Esophagus squamous epithelium (tissue), 5 donors: ENCODE measurements at regions not wholly inside any gene's neighbourhood (a gene's known extent, or its start where the extent isn't known, plus 50 kb on each side); places are given as distances from the start of the nearest gene placed in this dataset.

ENCODE experiments used
- DNase-seq: peaks from one replicate; lab custom pipeline; 2025; lab: John Stamatoyannopoulos, UW
- H3K27ac ChIP-seq, 4 donors: fragments of 200-600 bp; sonication (generic); one replicate each; pipeline ENCODE4 v1.5.1; 2016 to 2019; ENCODE audit warnings: mild to moderate bottlenecking in 1 of 4
- H3K27me3 ChIP-seq, 4 donors: fragments of 200-600 bp; sonication (generic); 1 replicate in 3 of 4; 2 replicates in 1 of 4; pipeline versions ENCODE4 v1.5.1 to v1.6.0; 2017 to 2021; ENCODE audit warnings: antibody characterized with exemption in 1 of 4
- H3K36me3 ChIP-seq, 3 donors: fragments of 200-600 bp; sonication (generic); one replicate each; pipeline ENCODE4 v1.5.1; 2016 to 2019
- H3K4me1 ChIP-seq, 3 donors: fragments of 200-600 bp; sonication (generic); one replicate each; pipeline ENCODE4 v1.5.1; 2017 to 2019
- H3K4me3 ChIP-seq, 4 donors: fragments of 200-600 bp; sonication (generic); 1 replicate in 3 of 4; 2 replicates in 1 of 4; pipeline ENCODE4 v1.5.1; 2016 to 2019; ENCODE audit warnings: mild to moderate bottlenecking in 2 of 4, moderate library complexity in 1 of 4
- H3K9me3 ChIP-seq, 3 donors: fragments of 200-600 bp; sonication (generic); one replicate each; pipeline ENCODE4 v1.5.1; 2016 to 2019
- CTCF ChIP-seq, 6 experiments: fragments of 450-650 bp in 4 of 6; fragments of 200-600 bp in 2 of 6; sonication (generic) in 2 of 6; IDR thresholded peaks; one replicate each; pipeline ENCODE4 v1.5.1; 2016 to 2019; ENCODE audit warnings: antibody characterized with exemption in 6 of 6, mild to moderate bottlenecking in 4 of 6, moderate library complexity in 4 of 6
- POLR2A ChIP-seq, 4 donors: fragments of 450-650 bp; IDR thresholded peaks; one replicate each; pipeline ENCODE4 v1.6.1; 2017; ENCODE audit warnings: antibody characterized with exemption in 4 of 4, mild to moderate bottlenecking in 4 of 4, moderate library complexity in 3 of 4
- whole genome bisulfite sequencing, 2 donors: methylation state at CpG; one replicate each; pipeline ENCODE4 v1.1.5; 2018; 5-methylcytosine and 5-hydroxymethylcytosine counted together
- intact Hi-C: fragments of 100-400 bp; cut with DNase I; formaldehyde crosslinking; loops from one replicate; pipeline ENCODE4 v1.15.0; 2022
- donor health status: DM: yes; HTN: yes; CAD: no.

GRCh38 chrY:15592957-15593356 is 1068.6 kb downstream of the NLGN4Y start:
- 76% methylated on average over 2 of the region's 2 CpGs; no CpG with 5 or more reads in 1 of the 2 donors for WGBS, 2 donors
- H3K36me3 ChIP-seq: no peaks in the 10 kb centered on the region
- H3K27me3 ChIP-seq: no peaks in the 10 kb centered on the region
- intact Hi-C loops: no loop called here
- no peak overlapping the region for H3K27ac ChIP-seq
- H3K4me1 ChIP-seq: no peaks in the 10 kb centered on the region
- no peaks in the 10 kb centered on the region for H3K9me3 ChIP-seq
- no peak for TF ChIP-seq CTCF (IDR thresholded peaks at IDR 0.05)
- no peak for TF ChIP-seq POLR2A (IDR thresholded peaks at IDR 0.05)
- H3K4me3 ChIP-seq: no peak overlapping the region
- DNase-seq: no peak

GRCh38 chrY:15593476-15594160 is 1069.3 kb downstream of the NLGN4Y start:
- Histone ChIP-seq H3K27me3 (no peaks in the 10 kb centered on the region), H3K4me3 (no peak overlapping the region), H3K27ac (no peak overlapping the region), H3K36me3 (no peaks in the 10 kb centered on the region), H3K9me3 (no peaks in the 10 kb centered on the region), H3K4me1 (no peaks in the 10 kb centered on the region)
- TF ChIP-seq POLR2A (IDR thresholded peaks at IDR 0.05) (no peak), CTCF (IDR thresholded peaks at IDR 0.05) (no peak)
- DNase-seq: no peak
- WGBS, 2 donors: 52% methylated on average over 4 of the region's 4 CpGs; no CpG with 5 or more reads in 1 of the 2 donors
- intact Hi-C loops: no loop called here

GRCh38 chrY:15594179-15594578 is 1069.8 kb downstream of the NLGN4Y start:
- 55% methylated on average over 3 of the region's 3 CpGs; no CpG with 5 or more reads in 1 of the 2 donors for WGBS, 2 donors
- no peaks in the 10 kb centered on the region for H3K9me3 ChIP-seq
- no peak overlapping the region for H3K4me3 ChIP-seq
- no peak overlapping the region for H3K27ac ChIP-seq
- no peak for TF ChIP-seq CTCF (IDR thresholded peaks at IDR 0.05)
- TF ChIP-seq POLR2A (IDR thresholded peaks at IDR 0.05): no peak
- H3K4me1 ChIP-seq: no peaks in the 10 kb centered on the region
- intact Hi-C loops: no loop called here
- no peak for DNase-seq
- no peaks in the 10 kb centered on the region for H3K27me3 ChIP-seq
- H3K36me3 ChIP-seq: no peaks in the 10 kb centered on the region

GRCh38 chrY:15600565-15600964 is 1076.2 kb downstream of the NLGN4Y start:
- Histone ChIP-seq H3K4me1 (no peaks in the 10 kb centered on the region), H3K27ac (no peak overlapping the region), H3K9me3 (no peaks in the 10 kb centered on the region), H3K36me3 (no peaks in the 10 kb centered on the region), H3K4me3 (no peak overlapping the region), H3K27me3 (no peaks in the 10 kb centered on the region)
- no peak for TF ChIP-seq CTCF (IDR thresholded peaks at IDR 0.05)
- TF ChIP-seq POLR2A (IDR thresholded peaks at IDR 0.05): no peak
- WGBS, 2 donors: 76% methylated on average over 3 of the region's 3 CpGs; no CpG with 5 or more reads in 1 of the 2 donors
- DNase-seq: no peak
- intact Hi-C loops: no loop called here

- no peaks in the 10 kb centered on the region for H3K27me3 ChIP-seq
- H3K27ac ChIP-seq: no peak overlapping the region
- DNase-seq: no peak
- TF ChIP-seq POLR2A (IDR thresholded peaks at IDR 0.05) (no peak), CTCF (IDR thresholded peaks at IDR 0.05) (no peak)
- H3K4me3 ChIP-seq: no peak overlapping the region
- H3K9me3 ChIP-seq: no peaks in the 10 kb centered on the region
- no peaks in the 10 kb centered on the region for H3K4me1 ChIP-seq
- intact Hi-C loops: no loop called here
- H3K36me3 ChIP-seq: no peaks in the 10 kb centered on the region
Observed at GRCh38 chrY:15624370-15624769, 1100.0 kb downstream of the NLGN4Y start.
